ENCODE measurements at regions not wholly inside any gene's neighbourhood (a gene's known extent, or its start where the extent isn't known, plus 50 kb on each side); places are given as distances from the start of the nearest gene placed in this dataset.

GRCh38 chr2:181752301-181752700, 72.0 kb upstream of the NEUROD1 start:
- TF ChIP-seq CTCF (IDR thresholded peaks at IDR 0.05; ENCODE audit: low read depth, low read length, missing control alignments), result no peak

DNA sequence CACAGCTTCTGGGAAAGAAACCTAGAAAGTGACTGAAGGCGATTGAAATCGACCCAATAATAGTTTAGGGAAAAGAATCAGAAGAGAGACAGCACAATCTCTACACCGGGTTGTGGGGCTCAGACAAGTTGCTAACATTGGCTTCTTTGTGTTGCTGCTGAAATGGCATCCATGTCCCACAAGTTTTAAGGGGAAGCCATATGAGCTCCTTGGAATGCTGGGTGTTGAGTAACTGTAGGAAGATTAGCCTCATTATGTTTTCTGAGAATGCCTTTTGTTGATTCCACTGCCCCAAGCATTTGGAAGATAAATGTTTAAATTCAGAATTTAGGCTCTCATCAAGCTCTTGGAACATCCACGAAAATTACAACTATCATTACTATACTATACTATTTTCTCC, 73.4 kb upstream of the NEUROD1 start:
- in situ Hi-C loops (cut with HindIII; ENCODE audit: low pct_ligation_motif_present, low sequenced_read_pairs), result no loop called here
- Histone ChIP-seq H3K27me3 (replicated peaks) (no peaks in the 10 kb centered on the region), H3K27ac (no peak overlapping the region), H3K36me3 (replicated peaks) (no peaks in the 10 kb centered on the region), H3K4me3 (ENCODE audit: low read depth, low read length) (no peak overlapping the region)
- DNase-seq, result no peak
- TF ChIP-seq CTCF (IDR thresholded peaks at IDR 0.05; ENCODE audit: low read depth, low read length, missing control alignments), result no peak

More at GRCh38 chr2:181752301-181752700, 72.0 kb upstream of the NEUROD1 start:
- H3K27ac ChIP-seq, result no peak overlapping the region
- no peaks in the 10 kb centered on the region for H3K36me3 ChIP-seq (replicated peaks)
- no peaks in the 10 kb centered on the region for H3K27me3 ChIP-seq (replicated peaks)
- DNase-seq, result no peak
- no peak overlapping the region for H3K4me3 ChIP-seq (ENCODE audit: low read depth, low read length)
- in situ Hi-C loops (cut with HindIII; ENCODE audit: low pct_ligation_motif_present, low sequenced_read_pairs), result no loop called here

GRCh38 chr2:181754105-181754504, 73.8 kb upstream of the NEUROD1 start:
- H3K27me3 ChIP-seq (replicated peaks), result no peaks in the 10 kb centered on the region
- in situ Hi-C loops (cut with HindIII; ENCODE audit: low pct_ligation_motif_present, low sequenced_read_pairs), result no loop called here
- no peak overlapping the region for H3K4me3 ChIP-seq (ENCODE audit: low read depth, low read length)
- H3K27ac ChIP-seq, result no peak overlapping the region
- no peak for DNase-seq
- no peaks in the 10 kb centered on the region for H3K36me3 ChIP-seq (replicated peaks)
- TF ChIP-seq CTCF (IDR thresholded peaks at IDR 0.05; ENCODE audit: low read depth, low read length, missing control alignments), result no peak

- H3K27ac ChIP-seq, result no peak overlapping the region
- TF ChIP-seq CTCF (IDR thresholded peaks at IDR 0.05; ENCODE audit: low read depth, low read length, missing control alignments), result no peak
- H3K36me3 ChIP-seq (replicated peaks), result no peaks in the 10 kb centered on the region
- H3K4me3 ChIP-seq (ENCODE audit: low read depth, low read length), result no peak overlapping the region
- DNase-seq, result no peak
- no peaks in the 10 kb centered on the region for H3K27me3 ChIP-seq (replicated peaks)
- in situ Hi-C loops (cut with HindIII; ENCODE audit: low pct_ligation_motif_present, low sequenced_read_pairs), result no loop called here
Measured at GRCh38 chr2:181755181-181755580, 74.9 kb upstream of the NEUROD1 start.

- no peak for TF ChIP-seq CTCF (IDR thresholded peaks at IDR 0.05; ENCODE audit: low read depth, low read length, missing control alignments)
- H3K27ac ChIP-seq, result no peak overlapping the region
- H3K27me3 ChIP-seq (replicated peaks), result no peaks in the 10 kb centered on the region
- no peak for DNase-seq
- no peak overlapping the region for H3K4me3 ChIP-seq (ENCODE audit: low read depth, low read length)
- in situ Hi-C loops (cut with HindIII; ENCODE audit: low pct_ligation_motif_present, low sequenced_read_pairs), result no loop called here
- no peaks in the 10 kb centered on the region for H3K36me3 ChIP-seq (replicated peaks)
Measured at GRCh38 chr2:181760521-181760920, 80.2 kb upstream of the NEUROD1 start.

GRCh38 chr2:181761175-181761574, 80.9 kb upstream of the NEUROD1 start:
- no peak overlapping the region for H3K4me3 ChIP-seq (ENCODE audit: low read depth, low read length)
- TF ChIP-seq CTCF (IDR thresholded peaks at IDR 0.05; ENCODE audit: low read depth, low read length, missing control alignments), result no peak
- no peak for DNase-seq
- no peaks in the 10 kb centered on the region for H3K27me3 ChIP-seq (replicated peaks)
- H3K27ac ChIP-seq, result no peak overlapping the region
- in situ Hi-C loops (cut with HindIII; ENCODE audit: low pct_ligation_motif_present, low sequenced_read_pairs), result no loop called here
- H3K36me3 ChIP-seq (replicated peaks), result no peaks in the 10 kb centered on the region
